Small intestine (tissue), 7 donors: ENCODE measurements at regions not wholly inside any gene's neighbourhood (a gene's known extent, or its start where the extent isn't known, plus 50 kb on each side); places are given as distances from the start of the nearest gene placed in this dataset.

Source experiments
- DNase-seq, 2 donors: peaks; one replicate each; pipeline versions ENCODE4 v3.0.0 to v3.0.0-alpha.2; 2013
- FAIRE-seq: peaks from 2 replicates; lab custom pipeline; 2012; peaks lifted over from hg19 to GRCh38; lab: Jason Lieb, UNC
- H3K27ac ChIP-seq, 3 donors: one replicate each; pipeline ENCODE4 v1.5.1; 2013; ENCODE audit warnings: low read length in 2 of 3, mild to moderate bottlenecking in 2 of 3, control low read depth in 1 of 3, inconsistent platforms in 1 of 3, low read depth in 1 of 3, moderate library complexity in 1 of 3
- H3K27me3 ChIP-seq, 3 donors: one replicate each; pipeline ENCODE4 v1.6.1; 2013; ENCODE audit warnings: low read length in 3 of 3, inconsistent platforms in 1 of 3; ENCODE audit not compliant: control insufficient read depth in 3 of 3, insufficient read depth in 3 of 3
- H3K36me3 ChIP-seq, 3 donors: one replicate each; pipeline ENCODE4 v1.6.1; 2013; ENCODE audit warnings: low read length in 3 of 3, inconsistent platforms in 1 of 3, low read depth in 1 of 3, mild to moderate bottlenecking in 1 of 3, moderate library complexity in 1 of 3; ENCODE audit not compliant: control insufficient read depth in 3 of 3, insufficient read depth in 2 of 3
- H3K4me1 ChIP-seq, 3 donors: one replicate each; pipeline ENCODE4 v1.6.1; 2013; ENCODE audit warnings: low read length in 2 of 3, inconsistent platforms in 1 of 3, low read depth in 1 of 3, mild to moderate bottlenecking in 1 of 3, moderate library complexity in 1 of 3; ENCODE audit not compliant: control insufficient read depth in 3 of 3, insufficient read depth in 2 of 3
- H3K4me3 ChIP-seq, 3 donors: one replicate each; pipeline ENCODE4 v1.5.1; 2013; ENCODE audit warnings: low read length in 3 of 3, control low read depth in 1 of 3, inconsistent platforms in 1 of 3, low read depth in 1 of 3, mild to moderate bottlenecking in 1 of 3, moderate library complexity in 1 of 3
- H3K9me3 ChIP-seq, 2 donors: one replicate each; pipeline ENCODE4 v1.6.1; 2013; ENCODE audit warnings: low read depth in 1 of 2, low read length in 1 of 2; ENCODE audit not compliant: control insufficient read depth in 2 of 2, insufficient read depth in 1 of 2
- WGBS, 3 donors: extraction: QIAGEN DNeasy Blood & Tissue Kit; methylation state at CpG; one replicate each; pipeline ENCODE4 v1.1.7; 2013; 5-methylcytosine and 5-hydroxymethylcytosine counted together
- donor health status: healthy with polysubstance abuse.
- donor health status: control.
- donor health status: control.
- donor health status: Bipolar disorder and iron deficiency.
- donor health status: healthy.

DNA sequence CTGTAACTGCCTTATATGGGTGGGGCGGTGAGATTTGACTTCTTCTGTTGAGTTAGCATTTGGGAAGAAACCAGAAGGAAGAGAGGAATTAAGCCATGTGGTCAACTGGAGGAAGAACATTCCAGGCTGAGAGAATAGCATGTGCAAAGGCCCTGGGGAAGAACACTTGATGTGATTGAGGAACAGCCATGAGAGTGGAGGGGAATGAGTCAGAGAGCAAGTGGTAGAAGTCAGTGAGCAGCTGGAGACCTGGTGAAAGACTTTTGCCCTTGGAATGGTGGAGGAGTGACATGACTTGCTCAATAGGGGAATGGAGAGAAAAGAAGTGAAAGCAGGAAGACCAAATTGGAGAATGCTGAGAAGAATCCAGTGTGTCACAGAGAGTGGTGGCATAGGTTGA is 327.8 kb upstream of the HAND2 start:
- Histone ChIP-seq H3K4me3 (no peak overlapping the region), H3K4me1 (no peaks in the 10 kb centered on the region), H3K27me3 (peaks cover 0 to 2% (median 0%) of the 10 kb centered on the region in 3 donors), H3K36me3 (no peaks in the 10 kb centered on the region), H3K27ac (no peak overlapping the region), H3K9me3 (no peaks in the 10 kb centered on the region)
- DNase-seq, result no peak
- WGBS, 3 donors, result 85 to 97% (median 89%) methylated on average over 1 of the region's 1 CpG
- no peak for FAIRE-seq

- WGBS, 3 donors, result 91 to 93% (median 91%) methylated on average over 2 of the region's 2 CpGs
Observed at GRCh38 chr4:173855015-173855414, 325.0 kb upstream of the HAND2 start.

GRCh38 chr4:173852775-173853174 is 322.7 kb upstream of the HAND2 start:
- WGBS, 3 donors, result 82 to 90% (median 89%) methylated on average over 6 of the region's 6 CpGs
- no peaks in the 10 kb centered on the region for H3K36me3 ChIP-seq
- H3K4me1 ChIP-seq, result no peaks in the 10 kb centered on the region
- no peak overlapping the region for H3K27ac ChIP-seq
- no peak for FAIRE-seq
- H3K9me3 ChIP-seq, result no peaks in the 10 kb centered on the region
- H3K27me3 ChIP-seq, result peaks cover 0 to 1% (median 0%) of the 10 kb centered on the region in 3 donors
- no peak overlapping the region for H3K4me3 ChIP-seq
- no peak for DNase-seq

More at GRCh38 chr4:173855015-173855414, 325.0 kb upstream of the HAND2 start:
- H3K36me3 ChIP-seq, result no peaks in the 10 kb centered on the region
- H3K4me3 ChIP-seq, result no peak overlapping the region
- no peaks in the 10 kb centered on the region for H3K4me1 ChIP-seq
- no peak overlapping the region for H3K27ac ChIP-seq
- peaks cover 0 to 3% (median 0%) of the 10 kb centered on the region in 3 donors for H3K27me3 ChIP-seq
- FAIRE-seq, result no peak
- no peaks in the 10 kb centered on the region for H3K9me3 ChIP-seq
- DNase-seq, result no peak

DNA sequence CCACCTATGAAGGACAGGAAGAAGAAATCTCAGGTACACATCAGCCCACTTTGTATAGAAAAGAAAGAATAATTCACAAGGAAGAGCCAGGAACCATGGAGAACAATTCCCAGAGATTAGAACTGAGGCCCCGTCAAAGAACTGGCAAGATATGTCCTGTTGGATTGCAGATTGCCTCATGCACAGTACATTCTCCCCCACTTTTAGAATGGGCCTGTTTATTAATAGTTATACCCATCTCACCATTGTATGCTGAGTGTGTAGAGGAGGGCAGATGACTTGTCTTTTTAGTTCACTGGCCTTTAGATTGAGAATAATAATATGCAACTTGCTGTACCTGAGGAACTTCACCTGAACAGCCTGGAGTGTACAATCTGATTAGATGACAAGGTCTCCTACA is 315.6 kb upstream of the HAND2 start:
- no peak for FAIRE-seq
- Histone ChIP-seq H3K27ac (no peak overlapping the region), H3K9me3 (peaks cover 0 to 3% of the 10 kb centered on the region in 2 donors), H3K36me3 (no peaks in the 10 kb centered on the region), H3K4me3 (no peak overlapping the region), H3K4me1 (no peaks in the 10 kb centered on the region), H3K27me3 (no peaks in the 10 kb centered on the region)
- WGBS, 3 donors, result 71 to 82% (median 81%) methylated on average over 1 of the region's 1 CpG
- DNase-seq, result no peak

DNA sequence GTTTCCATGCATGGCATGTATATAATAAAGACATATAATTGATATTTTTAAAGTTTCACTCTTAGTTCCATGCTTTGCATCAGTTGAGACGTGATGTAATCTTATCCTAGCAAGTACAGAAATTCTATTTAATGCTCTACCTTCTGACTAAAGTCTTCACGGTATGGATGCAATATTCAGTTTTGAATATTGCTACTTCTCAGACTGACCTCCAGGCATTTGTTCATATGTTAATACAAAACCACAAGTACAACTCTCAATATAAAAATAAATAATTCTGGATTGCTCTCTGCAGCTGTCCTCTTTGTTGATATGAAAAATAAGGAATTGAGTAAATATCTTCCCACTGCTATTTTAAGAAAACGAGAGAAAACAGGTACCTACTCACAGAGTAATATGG is 309.8 kb upstream of the HAND2 start:
- DNase-seq, result no peak
- no peaks in the 10 kb centered on the region for H3K36me3 ChIP-seq
- H3K4me3 ChIP-seq, result no peak overlapping the region
- FAIRE-seq, result no peak
- H3K4me1 ChIP-seq, result no peaks in the 10 kb centered on the region
- H3K27me3 ChIP-seq, result no peaks in the 10 kb centered on the region
- whole genome bisulfite sequencing, 3 donors, result 54 to 64% (median 63%) methylated on average over 3 of the region's 3 CpGs
- no peak overlapping the region for H3K27ac ChIP-seq
- peaks cover 0 to 3% of the 10 kb centered on the region in 2 donors for H3K9me3 ChIP-seq

DNA sequence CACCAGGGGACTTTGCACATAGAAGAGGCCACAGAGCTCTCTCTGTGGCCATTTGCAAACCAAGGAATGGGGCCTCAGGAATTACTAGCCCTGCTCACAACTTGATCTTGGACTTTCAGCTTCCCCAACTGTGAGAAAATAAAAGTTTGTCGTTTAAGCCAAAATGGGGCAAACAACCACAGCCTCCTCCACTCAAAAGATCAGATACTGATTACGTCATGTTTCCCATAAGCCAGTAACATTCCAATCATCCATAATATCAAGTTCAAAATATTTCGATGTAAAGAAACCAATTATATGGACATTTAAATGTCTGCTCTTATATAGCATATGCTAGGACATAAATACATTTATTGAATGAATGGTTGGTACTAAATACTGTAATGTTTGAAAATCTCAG is 307.5 kb upstream of the HAND2 start:
- no peak for DNase-seq
- no peaks in the 10 kb centered on the region for H3K36me3 ChIP-seq
- H3K27ac ChIP-seq, result no peak overlapping the region
- H3K9me3 ChIP-seq, result no peaks in the 10 kb centered on the region
- no peak for FAIRE-seq
- no peak overlapping the region for H3K4me3 ChIP-seq
- WGBS, 3 donors, result 79 to 82% (median 79%) methylated on average over 3 of the region's 3 CpGs
- no peaks in the 10 kb centered on the region for H3K4me1 ChIP-seq
- H3K27me3 ChIP-seq, result no peaks in the 10 kb centered on the region

- no peaks in the 10 kb centered on the region for H3K36me3 ChIP-seq
- no peaks in the 10 kb centered on the region for H3K9me3 ChIP-seq
- no peak overlapping the region for H3K4me3 ChIP-seq
- no peak for FAIRE-seq
- H3K27me3 ChIP-seq, result no peaks in the 10 kb centered on the region
- no peak for DNase-seq
- WGBS, 3 donors, result 40 to 57% (median 41%) methylated on average over 4 of the region's 4 CpGs
- H3K4me1 ChIP-seq, result no peaks in the 10 kb centered on the region
- H3K27ac ChIP-seq, result no peak overlapping the region
Observed at GRCh38 chr4:173835903-173836302, 305.9 kb upstream of the HAND2 start.

DNA sequence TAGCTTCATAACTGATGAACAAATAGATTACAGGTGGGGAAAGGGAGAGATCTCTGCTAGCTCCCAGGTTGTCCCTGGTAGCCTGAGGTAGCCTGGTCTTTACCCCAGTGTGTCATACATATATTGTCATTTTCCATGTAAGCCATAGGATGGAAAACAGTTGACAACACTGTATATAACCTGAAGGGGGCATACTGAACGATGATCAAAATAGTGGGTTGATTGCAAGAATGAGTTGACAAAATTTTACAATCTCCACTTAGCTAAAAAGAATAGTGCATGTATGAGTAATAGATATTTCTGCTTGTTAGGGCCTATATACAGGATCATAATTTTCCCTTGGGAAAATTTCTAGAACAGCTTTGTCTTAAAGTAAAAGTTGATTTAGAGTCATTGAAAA is 304.1 kb upstream of the HAND2 start:
- Histone ChIP-seq H3K27ac (no peak overlapping the region), H3K36me3 (no peaks in the 10 kb centered on the region), H3K4me1 (no peaks in the 10 kb centered on the region), H3K27me3 (no peaks in the 10 kb centered on the region), H3K4me3 (no peak overlapping the region), H3K9me3 (no peaks in the 10 kb centered on the region)
- DNase-seq (no peak), FAIRE-seq (no peak)
- WGBS, 3 donors, result 55 to 75% (median 68%) methylated on average over 1 of the region's 1 CpG

DNA sequence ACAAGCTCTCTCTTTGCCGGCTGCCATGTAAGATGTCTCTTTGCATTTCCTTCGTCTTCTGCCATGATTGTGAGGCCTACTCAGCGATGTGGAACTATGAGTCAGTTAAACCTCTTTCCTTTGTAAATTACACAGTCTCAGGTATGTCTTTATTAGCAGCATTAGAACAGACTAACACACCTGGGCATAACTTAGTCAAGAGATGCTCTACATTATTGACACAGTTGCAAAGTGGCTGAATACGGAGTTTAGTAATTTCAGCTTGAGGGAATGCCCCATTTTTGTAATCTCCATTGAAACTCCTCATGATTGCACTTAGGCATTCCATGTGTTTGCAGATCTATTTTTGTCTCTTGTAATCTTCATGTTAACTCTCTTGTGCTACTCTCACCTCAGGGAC is 299.5 kb upstream of the HAND2 start:
- no peaks in the 10 kb centered on the region for H3K4me1 ChIP-seq
- H3K27ac ChIP-seq, result no peak overlapping the region
- H3K4me3 ChIP-seq, result no peak overlapping the region
- FAIRE-seq (no peak), DNase-seq (no peak)
- no peaks in the 10 kb centered on the region for H3K27me3 ChIP-seq
- H3K9me3 ChIP-seq, result no peaks in the 10 kb centered on the region
- no peaks in the 10 kb centered on the region for H3K36me3 ChIP-seq
- 89 to 93% (median 92%) methylated on average over 4 of the region's 4 CpGs for WGBS, 3 donors
